ENCODE measurements at regions not wholly inside any gene's neighbourhood (a gene's known extent, or its start where the extent isn't known, plus 50 kb on each side); places are given as distances from the start of the nearest gene placed in this dataset.
"Not testable (repeated sequence)": the region's sequence is repeated elsewhere in the genome, so short reads cannot be mapped to it uniquely, and the experiment has no call there.

DNA sequence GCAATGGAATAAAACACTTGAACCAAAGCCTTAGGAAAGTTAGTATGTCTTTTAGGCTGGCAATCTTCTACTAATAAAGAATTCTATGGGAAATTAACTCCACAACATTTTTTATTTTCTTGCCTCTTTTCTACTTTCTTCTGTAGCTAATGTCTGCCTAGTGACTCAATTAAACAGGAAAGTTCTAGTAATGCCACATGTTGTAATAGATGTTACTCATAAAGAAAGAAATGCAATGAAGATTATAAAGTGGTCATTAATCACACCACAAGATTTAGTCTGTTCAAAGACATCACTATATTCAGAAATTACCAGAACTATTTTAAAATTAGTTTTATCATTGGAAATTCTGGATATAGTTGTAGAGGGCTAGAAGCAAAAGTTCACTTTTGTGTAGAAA is 329.7 kb downstream of the SI start:
- no peak for DNase-seq (ENCODE audit: low read depth)

DNA sequence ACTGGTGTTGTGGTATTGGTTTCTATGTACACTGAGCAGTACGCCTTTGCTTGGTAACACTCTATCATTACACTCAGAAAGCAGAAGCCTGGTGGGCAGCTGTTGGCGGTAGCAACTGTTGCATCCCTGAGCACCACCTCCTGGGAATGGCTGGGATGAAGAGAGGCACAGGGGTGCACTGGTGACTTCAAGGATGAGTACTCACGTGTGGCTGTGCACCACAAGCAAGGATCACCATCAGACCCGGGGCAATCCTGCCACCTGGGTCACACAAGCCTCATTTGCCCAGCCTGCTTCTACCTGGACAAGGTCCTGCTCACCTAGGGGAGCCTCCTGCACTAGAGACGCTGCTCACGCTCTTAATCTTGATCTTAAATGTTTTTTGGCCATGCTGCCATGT is 336.4 kb downstream of the SI start:
- no peak for DNase-seq (ENCODE audit: low read depth)

DNA sequence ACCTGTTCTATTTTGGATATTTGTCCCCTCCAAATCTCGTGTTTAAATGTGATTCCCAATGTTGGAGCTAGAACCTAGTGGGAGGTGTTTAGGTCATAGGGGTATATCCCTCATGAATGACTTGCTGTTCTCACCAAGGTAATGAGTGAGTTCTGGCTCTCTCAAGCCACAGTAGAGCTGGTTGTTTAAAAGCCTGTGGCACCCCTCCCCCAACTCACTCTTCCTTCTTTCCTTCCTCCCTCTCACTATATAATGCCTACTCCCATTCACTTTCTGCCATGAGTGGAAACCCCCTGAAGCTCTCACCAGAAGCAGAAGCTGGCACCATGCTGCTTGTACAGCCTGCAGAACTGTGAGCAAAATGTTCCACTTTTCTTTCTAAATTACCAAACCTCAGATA is 341.1 kb downstream of the SI start:
- no peak for DNase-seq (ENCODE audit: low read depth)

DNA sequence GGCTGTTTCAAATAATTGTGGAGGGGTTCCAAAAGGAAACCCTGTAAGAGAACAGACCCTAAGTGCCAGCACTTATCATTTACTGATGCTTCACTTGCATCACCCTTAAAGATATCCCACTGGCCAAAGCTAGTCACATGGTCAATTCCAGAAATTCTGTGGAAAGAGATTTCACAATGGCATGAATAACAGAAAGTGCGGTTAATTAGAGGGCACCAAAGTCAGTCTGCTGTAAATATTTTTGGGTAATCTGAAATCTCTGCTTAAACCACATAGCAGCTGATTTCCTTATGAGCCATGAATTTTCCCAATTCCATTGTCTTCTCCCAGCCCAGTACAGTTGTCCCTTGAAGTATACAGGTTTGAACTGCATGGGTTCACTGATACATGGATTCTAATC is 346.1 kb downstream of the SI start:
- DNase-seq (ENCODE audit: low read depth), result no peak

DNA sequence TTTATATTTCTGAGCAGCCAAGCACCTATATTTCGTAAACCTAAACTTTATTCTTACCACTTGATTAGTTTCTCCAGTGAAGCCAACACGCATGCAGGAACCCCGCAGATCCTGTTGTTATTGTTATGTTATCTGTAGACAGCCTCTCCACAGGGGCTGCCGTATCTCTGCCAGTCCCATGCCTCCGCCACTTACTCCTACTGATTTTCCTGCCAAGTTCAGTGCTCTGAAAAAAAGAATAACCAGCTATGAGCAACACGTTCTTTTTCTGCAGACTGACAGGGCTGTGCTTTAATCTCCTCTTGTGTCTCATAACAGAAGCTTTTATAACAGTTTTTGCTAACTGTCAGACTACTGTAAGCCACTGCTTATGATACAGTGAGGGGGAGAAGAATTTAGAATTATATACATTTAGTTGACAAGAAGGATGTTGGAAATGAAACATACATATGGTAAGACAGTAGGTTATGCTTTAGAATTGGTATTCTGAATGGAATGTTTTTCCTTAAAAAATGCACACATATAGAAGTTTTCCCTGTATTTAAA is 347.4 kb downstream of the SI start:
- no peak for DNase-seq (ENCODE audit: low read depth)

DNA sequence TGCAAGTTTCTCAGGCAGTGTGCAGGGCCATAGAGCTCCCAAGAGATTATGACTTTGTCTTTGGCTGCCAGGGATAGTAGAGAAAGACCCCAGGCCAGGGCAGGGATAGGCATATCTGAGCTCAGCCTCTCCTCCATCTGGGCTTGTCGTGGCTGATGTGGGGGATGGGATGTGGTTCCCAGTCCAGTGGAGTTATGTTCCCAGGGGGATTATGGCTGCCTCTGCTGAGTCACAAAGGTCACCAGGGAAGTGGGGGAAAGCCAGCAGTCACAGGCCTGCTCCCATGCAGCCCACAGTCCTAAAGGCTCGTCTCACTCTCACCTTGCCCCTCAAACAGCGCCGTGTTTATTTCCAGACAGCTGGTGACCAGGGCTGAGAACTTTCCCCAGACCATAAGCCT is 354.9 kb downstream of the SI start:
- no peak for DNase-seq (ENCODE audit: low read depth)

DNA sequence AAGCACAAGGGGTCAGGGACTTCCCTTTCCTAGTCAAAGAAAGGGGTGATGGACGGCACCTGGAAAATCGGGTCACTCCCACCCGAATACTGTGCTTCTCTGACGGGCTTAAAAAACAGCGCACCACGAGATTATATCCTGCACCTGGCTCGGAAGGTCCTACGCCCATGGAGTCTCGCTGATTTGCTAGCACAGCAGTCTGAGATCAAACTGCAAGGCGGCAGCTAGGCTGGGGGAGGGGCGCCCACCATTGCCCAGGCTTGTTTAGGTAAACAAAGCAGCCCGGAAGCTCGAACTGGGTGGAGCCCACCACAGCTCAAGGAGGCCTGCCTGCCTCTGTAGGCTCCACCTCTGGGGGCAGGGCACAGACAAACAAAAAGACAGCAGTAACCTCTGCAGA is 375.5 kb downstream of the SI start:
- not testable (repeated sequence) for DNase-seq (ENCODE audit: low read depth)

DNA sequence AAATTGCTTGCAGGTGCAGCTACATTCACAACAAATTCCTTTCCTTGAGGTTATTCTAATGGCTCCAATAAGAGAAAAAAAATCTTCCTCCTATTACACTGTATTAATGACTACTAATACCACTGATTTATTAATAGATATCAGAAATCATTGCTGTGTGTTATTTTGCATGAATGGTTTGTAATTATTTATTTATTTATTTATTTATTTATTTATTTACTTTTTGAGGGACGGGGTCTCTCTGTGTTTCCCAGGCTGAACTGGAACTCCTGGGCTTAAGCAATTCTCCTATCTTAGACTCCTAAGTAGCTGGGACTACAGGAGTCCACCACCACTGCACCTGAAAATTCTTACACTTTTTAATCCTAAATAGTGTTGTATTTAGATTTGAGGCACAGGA is 390.4 kb downstream of the SI start:
- no peak for DNase-seq (ENCODE audit: low read depth)

DNA sequence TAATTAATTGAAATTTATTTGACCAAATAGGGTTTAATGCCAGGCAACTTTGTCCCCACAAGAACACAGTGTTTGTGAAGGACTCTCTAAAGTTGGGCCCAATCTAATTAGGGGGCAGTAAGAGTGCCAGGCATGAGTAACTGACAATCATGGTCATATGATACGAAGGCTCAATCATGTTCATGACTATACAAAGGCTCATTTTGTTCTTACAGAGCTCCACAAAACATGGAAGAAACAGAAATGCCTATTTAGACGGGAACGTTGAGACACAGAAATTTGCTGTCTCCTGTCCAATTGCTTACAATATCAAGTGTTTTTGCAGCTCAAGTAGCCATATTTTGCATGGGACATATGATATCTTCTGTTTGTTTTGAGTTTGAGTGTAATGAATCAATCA is 391.1 kb downstream of the SI start:
- no peak for DNase-seq (ENCODE audit: low read depth)

DNA sequence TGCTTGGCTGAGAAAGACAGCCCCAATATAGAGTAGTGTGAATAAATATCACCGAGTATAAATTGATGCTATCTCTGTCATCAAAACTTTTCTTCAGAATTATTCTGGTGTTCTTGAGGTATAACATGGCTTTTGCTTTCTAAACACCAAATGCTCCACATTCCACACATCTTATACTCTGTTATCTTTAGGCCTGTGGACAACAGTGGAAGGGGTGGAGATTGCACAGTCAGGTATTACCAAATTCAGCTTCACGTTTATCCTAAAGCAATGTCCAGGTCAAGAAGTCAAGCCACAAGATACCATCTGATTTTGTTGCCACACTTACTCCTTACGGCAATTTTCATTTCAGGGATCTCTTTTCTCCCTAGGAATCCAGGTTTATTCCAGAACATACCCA is 394.8 kb downstream of the SI start:
- DNase-seq (ENCODE audit: low read depth), result peak; percentile 25

DNA sequence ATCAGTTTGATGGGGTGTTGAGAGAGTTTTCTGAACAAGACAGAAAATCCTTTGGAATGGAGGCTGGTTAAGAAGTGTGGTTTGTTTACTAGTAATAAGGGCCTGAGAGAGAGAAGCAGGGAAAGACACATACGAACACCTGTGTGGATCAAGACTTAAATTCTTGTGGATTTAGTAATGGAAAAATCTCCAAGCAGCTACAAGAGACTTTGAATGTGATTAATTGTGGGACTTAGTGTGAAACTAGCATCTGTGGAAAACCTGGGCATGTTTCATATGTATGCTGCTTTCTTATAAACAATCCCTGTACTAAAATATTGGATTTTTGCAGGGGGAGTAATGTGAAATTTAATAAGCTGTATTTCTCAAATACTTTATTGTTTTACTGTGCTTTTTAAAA is 399.1 kb downstream of the SI start:
- no peak for DNase-seq (ENCODE audit: low read depth)

DNA sequence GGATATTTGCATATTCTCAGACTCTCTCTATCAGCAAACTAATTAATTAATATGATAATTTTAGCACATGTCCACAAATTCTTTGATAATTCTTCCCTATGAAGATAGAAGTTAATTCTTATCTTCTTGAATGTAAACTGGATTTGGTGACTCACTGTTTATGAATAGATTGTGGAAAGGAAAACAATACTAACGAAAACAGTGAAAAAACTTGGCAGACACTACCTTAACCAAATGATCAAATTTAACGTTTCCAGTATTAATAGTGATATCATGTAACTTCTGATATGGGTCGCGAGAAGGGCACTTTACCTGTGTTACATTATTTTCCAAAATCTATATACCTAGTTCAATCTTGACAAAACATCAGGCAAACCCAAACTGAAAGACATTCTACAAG is 401.0 kb downstream of the SI start:
- DNase-seq (ENCODE audit: low read depth), result no peak

DNA sequence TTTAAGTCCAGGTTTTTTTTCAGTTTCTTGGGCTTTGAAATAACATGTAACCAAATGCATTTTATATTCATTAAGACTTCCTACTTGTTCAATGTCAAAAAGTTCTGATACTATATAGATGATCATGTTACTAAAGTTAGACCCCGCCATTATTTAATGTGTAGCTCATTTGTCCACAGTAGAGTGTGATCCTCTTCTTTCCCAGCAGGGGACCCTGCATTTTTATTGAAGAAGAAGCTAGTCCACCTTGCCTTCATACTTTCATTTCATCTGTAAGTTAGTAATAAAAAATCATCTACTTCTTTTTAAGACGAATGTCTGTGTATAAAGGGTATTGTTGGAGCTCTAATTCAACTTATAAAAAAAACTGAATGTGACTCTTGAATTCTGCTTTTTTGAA is 404.6 kb downstream of the SI start:
- no peak for DNase-seq (ENCODE audit: low read depth)

DNA sequence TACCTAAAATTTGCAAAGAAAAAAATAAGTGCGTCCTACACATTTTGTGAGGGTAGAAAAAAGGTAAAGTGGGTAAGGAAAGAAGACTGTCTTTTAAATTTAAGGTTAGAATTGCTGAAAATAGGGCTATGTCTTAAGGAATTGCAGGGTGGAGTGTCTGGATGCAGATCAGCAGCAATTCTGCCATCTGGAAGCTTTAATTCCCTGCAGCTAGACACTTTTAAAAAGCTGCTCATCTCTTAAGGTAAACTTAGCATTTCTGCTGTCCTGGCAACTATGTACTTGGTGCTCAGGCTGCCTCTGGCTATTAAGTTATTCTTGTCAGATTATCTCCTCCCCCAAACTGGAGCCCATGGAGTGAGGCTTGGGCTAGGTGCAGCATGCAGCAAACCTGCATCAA is 420.2 kb downstream of the SI start:
- no peak for DNase-seq (ENCODE audit: low read depth)

DNA sequence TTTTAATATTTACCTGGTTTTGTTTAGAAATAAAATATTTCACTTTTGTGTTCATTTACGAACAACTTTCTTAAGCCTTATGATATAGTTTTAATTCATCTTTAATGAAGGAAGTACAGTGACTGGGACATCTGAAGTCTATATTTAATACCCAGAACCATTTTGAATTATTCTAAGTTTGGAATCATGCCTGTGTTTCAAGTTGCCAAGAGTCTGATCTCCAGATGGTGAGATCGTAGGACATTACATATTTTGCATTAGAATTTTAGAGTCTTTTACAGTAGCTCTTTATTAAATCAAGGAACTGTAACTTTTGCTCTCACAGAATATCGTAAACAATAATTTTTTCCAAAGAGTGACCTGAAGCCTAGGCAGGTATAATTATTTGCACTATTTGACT is 420.7 kb downstream of the SI start:
- no peak for DNase-seq (ENCODE audit: low read depth)

DNA sequence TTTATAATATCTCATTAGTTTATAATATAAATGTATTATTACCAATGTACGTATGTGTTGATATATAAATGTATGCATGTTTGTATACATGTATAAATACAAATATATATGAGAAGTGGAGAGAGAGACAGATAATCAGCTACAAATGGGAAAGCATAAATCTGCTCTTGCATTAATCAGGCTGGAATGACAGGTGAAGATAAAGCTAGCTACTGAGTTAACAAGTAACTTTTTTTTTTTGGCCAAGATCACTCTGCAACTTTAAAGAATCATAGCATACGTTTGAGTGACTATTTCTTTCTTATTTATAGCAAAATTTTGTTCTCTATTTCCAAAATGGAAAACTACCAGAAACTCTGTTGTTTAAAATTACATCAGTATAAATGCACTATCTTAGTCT is 422.8 kb downstream of the SI start:
- no peak for DNase-seq (ENCODE audit: low read depth)

DNA sequence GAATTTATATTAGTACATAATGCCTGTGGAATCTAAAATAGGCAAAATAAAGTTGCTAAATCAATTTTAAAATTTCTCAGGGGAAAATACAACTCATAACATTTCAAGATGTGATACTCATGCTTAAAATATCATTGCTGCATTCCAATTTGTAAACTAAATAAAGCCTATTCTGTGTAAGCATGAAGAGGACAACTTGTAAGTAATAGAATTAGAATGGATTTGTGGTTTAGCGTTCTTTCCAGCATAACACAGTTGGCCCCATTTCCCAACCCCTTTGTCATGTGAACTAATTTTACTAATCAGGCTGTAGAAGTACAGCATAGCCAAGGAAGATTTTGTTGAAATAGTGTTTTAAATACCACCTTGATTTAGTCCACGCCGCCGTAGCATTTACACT is 437.2 kb downstream of the SI start:
- peak; percentile 36 for DNase-seq (ENCODE audit: low read depth)

DNA sequence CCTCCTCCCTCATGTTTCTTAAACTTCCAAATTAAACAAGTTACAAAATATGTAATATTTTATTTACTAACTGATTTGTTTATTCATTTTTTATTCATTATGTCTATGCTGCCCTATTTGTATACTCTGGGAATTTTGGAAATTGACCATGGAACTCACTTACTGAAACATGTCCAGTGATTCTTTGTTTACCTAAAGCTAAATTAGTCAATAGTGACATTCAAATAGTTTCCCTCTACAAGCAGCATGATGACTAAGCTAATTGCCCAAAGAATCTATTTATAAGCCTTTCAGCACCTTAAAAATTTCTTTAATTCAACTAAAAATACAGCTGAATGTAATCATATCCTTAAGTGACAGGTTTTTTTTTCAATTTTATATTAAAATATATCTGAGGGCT is 437.7 kb downstream of the SI start:
- no peak for DNase-seq (ENCODE audit: low read depth)

DNA sequence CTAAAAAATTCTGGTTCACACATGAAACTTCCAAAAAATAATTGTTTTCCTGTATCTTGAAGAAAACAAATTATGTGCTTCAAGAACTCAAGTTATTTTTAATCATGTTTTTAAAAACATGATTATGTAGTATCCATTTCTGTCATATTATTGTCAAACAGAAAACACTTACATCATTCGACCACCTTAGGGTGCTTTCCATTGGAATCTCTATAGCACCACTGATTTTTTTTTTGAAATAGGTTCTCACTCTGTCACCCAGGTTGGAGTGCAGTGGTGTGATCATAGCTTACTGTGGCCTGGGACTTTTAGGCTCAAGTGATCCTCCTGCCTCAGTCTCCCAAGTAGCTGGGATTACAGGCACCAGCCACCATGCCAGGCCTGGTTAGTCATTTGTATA is 457.3 kb downstream of the SI start:
- DNase-seq (ENCODE audit: low read depth), result no peak

DNA sequence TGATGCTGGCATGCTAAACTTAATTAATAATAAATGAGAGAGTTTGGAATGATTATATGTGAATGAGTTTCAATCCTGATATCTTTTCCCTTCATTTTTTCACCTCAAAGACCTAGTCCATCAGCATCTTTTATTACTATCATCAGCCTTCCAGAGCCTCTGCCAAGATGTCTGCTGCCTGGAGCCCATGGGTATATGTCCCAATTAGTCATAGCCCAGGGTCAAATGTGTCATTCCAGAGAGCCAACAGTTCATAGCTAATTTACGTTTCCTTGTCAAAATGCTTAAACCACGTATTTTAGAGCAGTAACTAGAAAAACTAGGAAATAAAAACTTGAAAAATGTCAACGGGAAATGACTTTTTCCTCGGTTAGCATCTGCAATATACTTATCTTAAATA is 457.9 kb downstream of the SI start:
- DNase-seq (ENCODE audit: low read depth), result no peak

DNA sequence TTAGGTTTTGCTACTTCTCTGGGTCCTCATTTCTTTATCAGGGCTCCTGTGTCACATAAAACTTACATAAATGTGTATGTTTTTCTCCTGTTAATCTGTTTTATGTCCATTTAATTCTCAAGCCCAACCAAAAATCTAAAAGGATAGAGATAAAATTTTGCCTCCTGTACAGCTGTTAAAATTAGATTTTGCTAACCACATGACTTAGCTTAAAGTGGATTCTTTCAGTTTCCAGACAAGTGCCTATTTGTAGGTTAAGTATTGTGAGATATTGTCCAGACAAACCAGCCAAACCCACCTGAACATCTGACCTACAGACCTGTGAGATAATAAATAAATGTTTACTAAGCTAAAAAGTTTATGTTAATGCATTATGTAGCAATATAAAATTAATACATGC is 465.5 kb downstream of the SI start:
- DNase-seq (ENCODE audit: low read depth), result no peak

DNA sequence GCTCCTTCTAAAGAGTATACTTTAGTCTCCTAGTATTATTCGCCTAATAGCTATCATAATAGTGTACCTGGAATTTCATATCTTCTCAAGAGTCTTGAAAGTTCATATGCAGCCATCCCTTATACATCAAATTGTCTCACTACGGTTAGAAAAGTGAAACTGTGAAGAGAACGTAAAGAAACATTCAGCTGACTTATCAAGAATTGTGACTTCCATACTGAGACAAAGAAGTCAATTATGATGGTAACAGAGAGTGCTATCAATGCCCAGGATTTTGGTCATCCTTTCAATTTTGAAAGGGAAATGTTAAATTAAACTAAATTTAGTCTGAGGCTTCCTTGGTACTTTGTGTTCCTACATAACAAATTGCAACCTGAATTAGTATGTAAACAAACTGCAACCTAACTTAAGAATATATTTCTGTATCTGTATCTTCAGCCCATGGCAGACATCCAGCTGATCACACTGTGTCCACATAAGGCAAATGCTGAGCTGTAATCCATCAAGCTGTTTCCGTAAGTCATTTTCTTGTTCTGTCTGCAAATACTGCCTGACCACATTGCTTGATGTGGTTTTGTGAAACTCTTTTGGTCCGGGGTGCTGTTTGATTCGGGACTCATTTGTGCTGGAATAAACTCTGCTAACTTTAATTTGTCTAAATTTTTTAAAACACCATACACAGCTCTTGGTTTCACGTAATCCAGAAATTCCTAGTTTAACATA is 469.6 kb downstream of the SI start:
- no peak for DNase-seq (ENCODE audit: low read depth)

DNA sequence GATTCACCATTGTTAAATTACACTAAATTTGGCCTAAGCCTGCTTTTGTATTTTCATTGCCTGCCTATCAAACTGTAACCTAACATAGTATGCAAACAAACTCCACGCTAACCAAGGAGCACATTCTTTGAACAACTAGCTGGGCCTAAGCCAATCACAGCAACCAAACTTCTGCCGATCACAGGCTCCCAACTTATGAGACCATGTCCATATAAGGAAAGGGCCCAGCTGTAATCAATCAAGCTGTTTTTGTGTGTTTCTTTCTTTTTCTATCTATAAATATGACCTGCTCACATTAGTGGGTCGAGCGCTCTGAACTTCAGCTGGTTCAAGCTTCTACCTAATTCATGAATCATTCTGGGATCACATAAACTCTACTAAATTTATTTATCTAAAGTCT is 473.6 kb downstream of the SI start:
- no peak for DNase-seq (ENCODE audit: low read depth)

DNA sequence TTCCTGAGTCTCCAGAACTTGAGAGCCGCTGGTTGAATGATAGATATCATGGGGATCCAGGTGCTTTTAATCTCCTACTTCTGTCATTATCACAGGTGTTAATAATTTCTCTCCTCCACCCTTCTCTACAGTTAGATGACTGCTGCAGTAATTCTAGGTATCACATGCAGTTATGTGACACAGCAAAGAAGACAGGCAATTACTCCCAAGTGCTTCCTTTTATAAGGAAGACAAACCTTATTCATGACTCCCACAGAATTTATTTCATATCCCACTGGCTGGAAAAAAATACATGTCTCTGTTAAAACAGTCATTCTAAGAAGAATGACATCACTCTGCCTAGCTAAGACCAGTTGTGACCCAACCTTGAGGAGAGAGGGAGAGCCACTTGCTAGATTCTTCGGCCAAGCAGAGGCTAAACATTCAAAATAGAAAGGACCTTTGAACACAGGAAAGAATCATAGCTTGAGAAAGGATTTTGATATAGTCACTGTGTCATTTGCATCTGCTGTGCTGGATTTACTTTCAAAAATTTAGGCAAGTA is 500.6 kb downstream of the SI start:
- DNase-seq (ENCODE audit: low read depth), result no peak
